GM19043 (cell line): ENCODE measurements at regions not wholly inside any gene's neighbourhood (a gene's known extent, or its start where the extent isn't known, plus 50 kb on each side); places are given as distances from the start of the nearest gene placed in this dataset.

ENCODE experiments used
- ATAC-seq: cut with Tn5 transposase; IDR thresholded peaks from one replicate; pipeline ENCODE4 v1.9.1; 2021; ENCODE audit warnings: low read depth; ENCODE audit not compliant: unreplicated experiment

DNA sequence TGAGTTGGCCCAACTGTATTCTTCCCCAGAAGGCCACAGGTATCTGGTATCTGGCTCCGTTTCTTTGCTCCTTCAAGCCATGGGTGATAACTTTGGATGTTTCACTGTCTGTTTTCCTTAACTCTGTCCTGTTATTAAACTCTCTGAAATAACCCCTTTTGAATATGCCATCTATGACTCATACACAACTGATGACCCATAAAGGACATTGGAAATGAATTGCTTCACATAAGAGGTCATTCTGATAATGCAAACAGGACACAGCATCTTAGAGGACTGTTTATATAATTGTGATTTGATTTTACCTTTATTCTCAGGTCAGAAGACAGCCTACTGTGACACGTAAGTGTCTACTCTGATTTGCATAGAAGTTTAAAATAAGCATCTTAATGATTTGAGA lies 227.7 kb downstream of the VEGFC start:
- ATAC-seq = no peak

DNA sequence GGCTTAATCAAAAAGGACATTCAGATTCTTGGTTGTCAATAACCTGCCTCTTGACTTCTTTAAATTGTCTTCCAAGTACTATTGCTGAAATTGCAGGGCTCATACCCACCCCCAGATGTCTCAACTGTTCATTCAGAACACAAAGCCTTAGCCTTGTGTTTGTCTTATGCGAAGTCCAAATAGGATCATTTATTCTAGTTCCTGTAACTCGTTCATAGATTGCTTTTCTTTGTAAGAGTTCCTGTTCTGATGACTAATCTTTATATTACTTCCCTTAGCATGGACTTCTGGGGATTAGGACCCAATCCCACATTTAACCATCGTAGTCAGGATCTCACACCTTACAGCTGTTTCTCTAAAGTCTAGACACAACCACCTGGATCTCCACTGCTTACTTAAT lies 226.0 kb downstream of the VEGFC start:
- no peak for ATAC-seq

DNA sequence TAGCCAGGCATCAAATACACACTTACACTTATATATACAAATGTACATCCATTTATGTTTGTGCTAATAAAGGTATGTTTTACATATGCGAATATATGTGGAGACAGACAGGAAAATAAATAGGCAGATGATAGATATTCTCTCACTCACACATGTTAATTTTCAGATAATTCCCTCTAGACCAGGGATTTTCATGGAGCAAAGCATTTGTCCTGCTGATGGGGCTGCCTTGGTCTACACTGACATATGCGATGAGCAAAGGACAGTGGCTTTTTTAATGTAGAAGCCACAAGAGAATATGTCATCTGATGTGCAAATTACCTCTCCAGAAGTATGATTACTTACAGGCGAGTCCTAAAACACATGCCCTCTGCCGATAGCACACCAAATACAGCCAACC lies 224.5 kb downstream of the VEGFC start:
- no peak for ATAC-seq

DNA sequence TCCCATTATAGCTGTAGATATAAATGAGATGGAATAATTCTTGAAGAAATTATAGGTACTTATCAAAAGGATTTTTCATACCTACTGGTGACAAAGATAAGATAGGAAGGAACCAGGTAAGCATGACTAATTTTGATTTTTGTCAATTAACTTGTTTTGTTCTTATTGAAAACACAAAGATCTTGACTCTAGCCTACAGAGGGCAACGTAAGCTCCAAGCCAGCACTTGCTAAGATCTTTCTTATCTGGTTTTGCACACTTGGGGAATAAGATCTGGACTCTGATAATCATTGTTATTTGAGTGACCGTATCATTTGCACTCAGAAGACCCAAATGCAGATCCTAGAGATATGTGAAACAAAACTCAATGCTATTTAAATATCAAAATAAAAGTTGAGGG lies 223.4 kb downstream of the VEGFC start:
- no peak for ATAC-seq

DNA sequence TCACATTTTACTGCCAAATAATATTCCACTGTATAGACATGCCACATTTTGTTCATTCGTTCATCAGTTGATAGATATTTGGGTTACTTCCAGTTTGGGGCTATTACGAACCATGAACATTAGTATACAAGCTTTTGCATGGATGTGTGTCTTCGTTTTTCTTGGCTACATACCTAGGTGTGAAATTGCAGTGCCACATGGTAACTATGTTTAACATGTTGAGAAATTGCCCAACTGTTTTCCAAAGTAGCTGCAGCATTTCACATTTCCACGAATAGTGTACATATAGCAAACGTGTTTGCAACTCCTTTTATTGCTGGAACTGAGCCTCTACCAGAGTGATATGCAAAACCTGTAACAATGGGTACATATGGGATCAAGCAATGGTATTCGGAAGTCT lies 221.5 kb downstream of the VEGFC start:
- no peak for ATAC-seq

DNA sequence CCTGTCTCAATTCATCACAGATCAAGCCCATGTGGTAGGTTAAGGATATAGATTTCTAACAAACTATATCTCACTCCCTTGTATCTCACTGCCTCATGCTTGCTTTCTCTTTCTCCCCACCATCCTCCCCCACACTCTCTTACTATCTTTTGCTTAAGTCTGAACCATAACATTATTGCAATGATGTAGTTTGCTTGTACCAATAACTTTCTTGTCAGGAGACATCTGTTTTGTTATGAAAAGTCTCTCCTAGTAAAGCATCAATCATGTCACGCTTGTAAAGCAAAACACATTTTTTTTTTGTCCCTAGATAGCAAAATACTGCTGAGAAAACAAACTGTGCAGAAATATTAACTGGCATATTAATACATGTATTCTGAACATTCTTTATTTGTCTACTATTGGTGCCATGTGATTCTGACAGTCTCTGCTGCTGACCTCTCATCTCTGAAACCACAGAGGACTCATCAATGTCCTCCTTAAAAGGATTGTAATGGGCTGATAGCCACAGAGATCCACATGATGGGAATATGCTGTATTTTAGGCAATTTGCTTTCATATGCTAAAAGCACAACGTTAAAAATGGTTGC lies 217.5 kb downstream of the VEGFC start:
- no peak for ATAC-seq

DNA sequence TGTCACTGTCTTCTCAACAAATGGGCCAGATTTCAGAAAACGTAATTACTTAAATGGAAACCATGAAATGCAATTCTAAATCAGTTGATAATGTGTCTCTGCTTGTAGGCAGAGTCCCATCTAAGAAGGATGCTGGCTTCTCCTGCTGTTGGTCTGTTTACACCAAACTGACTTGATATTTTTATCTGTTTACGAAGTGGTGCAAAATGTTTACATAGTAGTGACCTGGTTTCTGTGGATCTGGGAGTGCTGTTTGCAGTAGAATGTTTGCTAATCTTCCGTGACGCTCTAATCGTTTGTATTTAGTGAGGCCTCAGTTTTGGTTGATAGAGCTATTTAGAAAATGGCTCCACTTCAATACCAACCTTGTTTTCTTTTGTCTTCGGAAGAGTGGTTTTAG lies 213.5 kb downstream of the VEGFC start:
- ATAC-seq = no peak

DNA sequence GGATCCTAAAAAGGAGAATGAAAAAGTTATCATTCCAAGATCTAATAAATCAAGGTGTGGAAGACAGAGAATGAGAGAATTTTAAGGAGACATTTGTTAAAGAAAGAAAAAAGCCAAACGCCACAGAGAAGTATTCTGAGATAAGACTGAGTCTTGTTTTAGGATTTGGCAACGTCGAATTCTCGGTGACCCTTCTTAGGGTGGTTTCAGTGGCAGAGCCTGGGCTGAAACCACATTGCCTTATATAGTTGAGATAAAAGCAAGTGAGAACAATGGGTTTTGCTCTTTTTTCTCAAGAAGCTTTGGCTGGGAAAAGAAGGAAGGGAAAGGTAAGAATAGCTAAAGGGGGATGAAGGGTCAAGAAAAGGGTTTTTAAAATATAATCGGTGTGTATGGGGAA lies 209.4 kb downstream of the VEGFC start:
- no peak for ATAC-seq

DNA sequence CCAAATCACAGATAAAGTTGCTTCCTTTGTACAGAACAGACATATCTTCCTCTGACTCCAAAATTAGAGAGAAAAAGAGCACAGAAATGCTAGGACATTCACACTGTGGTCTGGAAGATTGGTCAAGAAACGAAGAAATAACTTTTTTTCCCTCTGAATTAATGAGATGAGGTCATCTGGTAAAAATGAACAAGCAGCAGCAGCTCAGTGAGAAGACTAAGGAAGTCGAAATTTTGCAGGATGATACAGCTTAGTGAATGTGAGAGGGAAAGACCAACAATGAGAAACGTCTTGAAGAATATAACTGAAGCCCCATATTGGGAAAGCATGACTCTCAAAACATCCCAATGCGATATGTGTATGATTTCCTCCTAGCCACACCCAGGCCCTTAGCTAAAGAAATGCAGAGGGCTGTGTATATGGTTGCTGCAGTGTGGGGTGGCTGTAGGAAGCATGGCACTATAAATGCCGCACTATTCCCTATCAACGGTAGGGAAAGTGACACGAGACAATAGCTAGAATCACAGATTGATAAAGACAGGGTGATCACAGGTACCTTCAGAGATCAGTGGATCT lies 208.6 kb downstream of the VEGFC start:
- no peak for ATAC-seq

DNA sequence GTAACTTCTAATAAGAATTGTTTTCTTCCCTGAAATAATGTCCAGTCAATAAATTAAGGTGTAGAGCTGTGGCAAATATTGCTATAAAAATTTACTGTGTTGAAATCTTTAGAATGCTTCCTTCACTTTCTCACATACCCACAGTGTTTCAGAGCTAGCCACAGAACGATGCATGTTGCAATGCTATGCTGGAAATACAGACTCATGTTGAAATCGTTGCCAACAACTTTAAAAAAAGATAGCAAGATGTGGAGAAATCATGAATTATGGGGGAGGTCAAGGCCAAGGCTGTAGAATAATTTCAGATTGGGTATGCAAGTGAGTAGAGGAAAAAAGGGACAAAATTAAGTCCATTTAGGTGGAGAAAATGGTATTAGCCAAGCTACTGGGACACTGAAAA lies 204.8 kb downstream of the VEGFC start:
- no peak for ATAC-seq

DNA sequence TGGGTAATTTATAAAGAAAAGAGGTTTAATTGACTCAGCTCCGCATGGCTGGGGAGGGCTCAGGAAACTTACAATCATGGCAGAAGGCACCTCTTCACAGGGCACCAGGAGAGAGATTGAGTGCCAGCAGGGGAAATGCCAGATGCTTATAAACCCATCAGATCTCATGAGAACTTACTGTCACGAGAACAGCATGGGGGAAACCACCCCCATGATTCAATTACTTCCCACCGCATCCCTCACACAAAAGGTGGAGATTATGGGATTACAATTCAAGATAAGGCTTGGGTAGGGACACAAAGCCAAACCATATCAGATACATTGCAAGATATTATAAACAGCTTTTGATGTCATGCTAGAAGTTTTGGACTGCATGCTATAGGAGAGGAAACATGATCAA lies 204.3 kb downstream of the VEGFC start:
- ATAC-seq = no peak

DNA sequence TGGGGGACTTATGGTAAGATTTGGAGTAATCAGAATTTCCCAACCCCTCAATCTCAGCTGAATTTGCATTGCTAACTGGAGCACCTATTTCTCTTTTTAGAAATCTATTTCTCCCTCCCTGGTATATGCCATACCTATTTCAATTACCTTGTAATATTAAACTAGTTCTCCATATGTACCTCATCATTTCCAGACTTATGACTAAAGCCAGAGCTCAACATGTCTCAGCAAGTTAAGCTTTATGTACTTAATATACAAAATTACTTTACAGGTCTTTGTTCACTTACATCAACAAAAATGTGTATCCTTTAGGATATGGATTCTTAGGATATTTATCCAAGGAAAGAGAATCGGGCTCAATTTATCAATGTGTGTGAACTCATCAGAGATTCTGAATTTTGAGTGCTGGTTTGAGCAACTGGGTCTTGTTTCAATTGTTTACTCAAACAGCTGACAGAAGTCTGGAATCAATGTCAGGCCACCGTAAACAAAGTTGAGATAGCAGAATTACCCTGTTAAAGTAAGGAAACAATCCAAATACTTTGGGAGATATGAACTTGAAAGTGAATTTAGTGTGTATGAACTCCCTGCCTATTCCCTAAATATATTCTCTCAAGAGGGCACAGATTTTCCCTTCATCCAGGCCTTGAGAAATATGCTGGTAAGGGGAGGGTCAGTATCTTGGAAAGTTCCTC lies 199.6 kb downstream of the VEGFC start:
- no peak for ATAC-seq

DNA sequence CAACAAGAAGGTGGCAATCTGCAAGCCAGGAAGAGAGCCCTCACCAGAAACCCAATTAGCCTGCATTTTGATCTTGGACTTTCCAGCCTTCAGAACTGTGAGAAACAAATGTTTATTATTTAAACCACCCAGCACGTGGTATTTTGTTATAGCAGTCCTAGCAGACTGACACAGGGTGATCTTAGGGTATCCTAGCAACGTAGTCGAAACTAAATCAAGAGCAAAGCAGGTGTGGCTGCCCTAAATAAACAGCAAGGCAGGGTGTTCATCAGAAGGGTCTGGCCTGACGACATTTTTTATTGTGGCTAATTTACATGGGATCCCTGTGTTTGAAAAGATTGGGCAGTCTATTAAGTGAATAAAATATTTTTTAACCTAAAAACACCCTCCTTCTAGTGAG lies 198.8 kb downstream of the VEGFC start:
- ATAC-seq = no peak

DNA sequence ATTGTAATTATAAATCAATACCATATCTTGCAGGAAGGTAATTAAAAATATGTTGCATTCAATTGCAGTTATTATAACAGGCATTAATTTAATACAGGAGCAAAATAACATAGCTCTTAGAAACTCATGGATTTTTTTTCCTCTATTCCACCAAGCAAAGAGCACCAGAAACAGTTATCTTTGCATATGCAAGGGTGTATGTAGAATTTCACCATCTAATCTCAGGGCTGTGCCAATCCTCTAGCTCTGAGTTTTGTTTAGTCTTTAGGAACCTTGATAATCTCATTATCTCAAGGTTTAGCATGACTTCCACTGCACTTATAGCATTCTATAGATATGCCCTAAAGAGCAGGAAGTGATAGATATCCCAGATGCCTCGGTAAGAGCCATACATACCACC lies 197.5 kb downstream of the VEGFC start:
- no peak for ATAC-seq

DNA sequence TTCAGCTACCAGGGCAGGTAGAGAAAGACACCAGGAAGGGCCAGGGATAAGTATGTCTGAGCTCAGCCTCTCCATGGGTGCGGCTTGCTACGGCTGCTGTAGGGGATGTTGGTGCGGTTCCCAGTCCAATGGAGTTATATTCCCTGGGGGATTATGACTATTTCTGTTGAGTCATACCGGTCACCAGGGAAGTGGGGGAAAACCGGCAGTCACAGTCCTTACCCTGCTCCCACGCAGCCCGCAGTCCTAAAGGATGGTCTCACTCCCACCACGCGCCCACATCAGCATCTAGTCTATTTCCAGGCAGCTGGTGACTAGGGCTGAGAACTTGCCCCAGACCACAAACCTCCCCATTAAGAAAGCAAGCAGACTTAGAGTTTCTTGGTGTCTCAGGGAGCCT lies 191.6 kb downstream of the VEGFC start:
- no peak for ATAC-seq

DNA sequence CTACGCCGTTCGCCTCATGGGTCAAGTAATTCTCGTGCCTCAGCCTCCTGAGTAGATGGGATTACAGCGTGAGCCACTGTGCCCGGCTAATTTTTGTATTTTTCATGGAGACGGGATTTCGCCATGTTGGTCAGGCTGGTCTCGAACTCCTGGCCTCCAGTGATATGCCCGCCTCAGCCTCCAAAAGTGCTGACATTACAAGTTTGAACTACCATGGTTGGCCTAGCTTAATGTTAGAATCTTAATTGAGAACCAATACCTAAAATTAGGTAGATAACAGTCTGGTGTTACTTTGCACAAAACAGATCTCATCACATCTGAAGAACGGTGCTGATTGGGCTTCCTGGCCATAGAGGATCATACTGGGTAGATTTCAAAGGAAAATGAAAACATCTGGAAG lies 184.9 kb downstream of the VEGFC start:
- no peak for ATAC-seq

DNA sequence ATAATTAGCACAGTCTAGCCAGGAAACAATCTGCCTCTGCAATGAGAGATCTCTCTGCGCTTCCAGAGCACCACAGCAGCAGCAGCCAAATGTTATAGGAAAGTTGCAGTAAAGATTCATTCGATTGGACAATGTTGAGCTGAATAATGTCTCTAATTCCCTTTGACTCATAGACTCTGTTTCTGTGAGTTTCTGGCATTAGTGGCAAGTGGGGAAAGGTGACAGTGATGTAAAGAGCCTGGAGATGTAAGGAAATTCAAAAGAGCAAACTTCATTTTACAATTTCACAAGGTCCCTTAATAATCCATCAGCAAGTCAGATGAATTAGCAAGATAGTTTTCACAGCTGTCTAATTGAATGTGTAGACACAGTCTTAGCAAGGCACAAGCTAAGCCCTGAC lies 184.4 kb downstream of the VEGFC start:
- ATAC-seq = no peak

DNA sequence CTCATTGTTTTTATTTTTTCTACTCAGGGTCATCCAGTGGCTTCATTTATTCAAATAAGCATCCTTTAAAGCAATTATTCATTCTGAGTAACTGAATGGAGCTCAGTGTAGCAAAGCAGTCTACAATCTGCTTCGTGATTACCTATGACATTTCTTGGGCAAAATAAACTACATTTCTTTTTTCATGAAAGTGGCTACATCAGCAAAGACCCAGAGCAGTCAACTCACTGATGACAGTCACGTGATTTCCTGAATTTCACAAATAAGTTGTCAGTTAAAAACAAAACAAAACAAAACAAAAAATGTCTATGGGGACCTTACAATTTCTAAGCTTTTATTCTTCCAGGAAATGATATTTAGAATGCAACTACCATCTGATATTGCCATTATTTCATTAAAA lies 182.1 kb downstream of the VEGFC start:
- ATAC-seq = no peak

DNA sequence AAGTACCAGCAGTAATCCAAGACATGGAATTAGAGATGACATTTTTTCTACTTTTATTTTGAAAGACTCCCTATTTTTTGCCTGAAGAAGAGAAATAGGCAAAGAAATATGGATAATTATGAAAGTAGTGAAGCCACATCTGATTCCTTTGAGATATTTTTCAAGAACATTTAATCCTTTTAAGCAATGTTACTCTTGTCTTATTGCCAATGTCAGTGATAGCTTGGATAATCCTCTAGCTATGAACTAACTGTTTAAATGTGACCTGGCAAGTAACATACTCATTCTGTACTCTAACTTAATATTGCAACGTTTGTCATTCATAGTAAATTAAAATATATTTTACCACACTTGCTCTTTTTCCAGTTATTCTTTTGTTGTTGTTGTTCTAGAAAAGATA lies 181.3 kb downstream of the VEGFC start:
- no peak for ATAC-seq

DNA sequence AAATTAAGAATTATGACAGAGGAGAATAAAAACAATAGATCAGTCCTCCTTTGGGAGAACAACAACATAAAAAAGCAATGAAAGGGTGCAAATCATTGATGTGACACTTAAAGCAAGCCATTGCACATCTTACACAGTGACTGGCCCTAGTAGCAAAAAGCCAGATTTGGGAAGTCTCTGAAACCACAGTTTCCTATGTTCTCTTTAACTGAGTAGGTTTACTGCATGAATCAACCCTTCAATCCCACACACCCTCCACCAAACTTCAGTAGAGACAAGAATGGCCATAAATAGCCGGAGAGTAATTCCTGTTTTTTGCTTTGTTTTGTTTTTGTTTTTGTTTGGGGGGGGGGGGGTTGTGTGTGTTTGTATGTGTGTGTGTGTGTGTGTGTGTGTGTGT lies 180.8 kb downstream of the VEGFC start:
- ATAC-seq = no peak

DNA sequence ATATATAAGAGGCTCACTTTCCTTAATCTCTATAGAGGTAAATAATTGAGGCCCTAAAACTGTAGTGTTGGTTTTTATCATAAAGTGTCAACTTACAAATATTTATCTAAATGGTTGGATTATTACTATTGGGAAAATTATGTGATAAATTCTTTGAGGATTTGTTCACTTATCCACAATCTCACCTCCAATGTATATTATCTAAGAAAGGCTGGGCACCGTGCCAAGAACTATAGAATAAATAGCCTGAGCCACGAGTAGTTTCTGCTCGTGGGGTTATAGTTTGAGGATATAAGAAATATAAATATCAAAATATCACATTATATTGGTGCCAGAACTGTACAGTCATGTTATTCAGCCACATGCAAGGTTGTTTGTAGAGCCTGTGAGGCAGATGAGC lies 177.9 kb downstream of the VEGFC start:
- ATAC-seq = no peak

DNA sequence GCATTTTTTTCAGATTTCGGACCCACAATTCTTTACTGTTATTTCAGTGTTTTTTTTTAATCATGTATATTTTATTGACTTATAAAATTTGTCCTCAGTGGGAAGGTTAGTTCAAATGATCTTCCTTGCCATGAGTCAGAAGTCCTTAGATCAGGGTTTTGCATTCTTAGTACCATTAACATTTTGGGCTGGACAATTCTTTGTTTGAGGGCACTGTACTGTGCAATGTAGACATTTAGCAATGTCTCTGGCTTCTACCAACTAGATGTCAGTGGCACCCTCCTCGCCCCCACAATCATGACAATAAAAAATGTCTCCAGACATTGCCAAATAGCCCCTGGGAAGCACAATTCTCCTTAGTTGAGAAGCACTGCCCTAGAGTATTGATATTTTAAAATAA lies 176.6 kb downstream of the VEGFC start:
- no peak for ATAC-seq
